ENCODE measurements at regions not wholly inside any gene's neighbourhood (a gene's known extent, or its start where the extent isn't known, plus 50 kb on each side); places are given as distances from the start of the nearest gene placed in this dataset.

DNA sequence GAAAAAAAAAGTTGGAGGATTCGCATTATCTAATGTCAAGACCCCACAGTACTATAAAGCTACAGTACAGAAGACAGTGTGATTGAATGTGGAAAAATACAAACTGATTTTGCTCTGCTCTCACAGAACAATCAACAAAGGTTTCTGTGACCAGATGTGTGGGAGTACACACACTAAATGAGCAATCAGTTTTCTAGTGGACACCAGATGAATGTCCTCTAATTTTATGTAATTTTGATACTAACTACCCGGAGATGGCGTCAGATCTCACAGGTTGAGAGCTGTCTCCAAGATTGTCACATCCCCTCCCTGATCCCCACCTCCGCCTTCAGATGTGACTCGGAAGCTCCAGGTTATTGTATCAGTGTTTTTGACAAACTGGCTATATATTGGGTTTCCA is 81.9 kb upstream of the HUWE1 start:
- Histone ChIP-seq H3K36me3 (ENCODE audit: control insufficient read depth in 2 of 2, extremely low read depth in 1 of 2, insufficient read depth in 2 of 2, low read length in 2 of 2) (no peaks in the 10 kb centered on the region), H3K9me3 (replicated peaks; ENCODE audit: control insufficient read depth, insufficient read depth, low read length) (no peaks in the 10 kb centered on the region), H3K4me1 (ENCODE audit: control insufficient read depth, extremely low read depth, insufficient read depth, low read length) (no peaks in the 10 kb centered on the region), H3K9ac (replicated peaks; ENCODE audit: extremely low read depth, insufficient read depth, low read length) (no peak overlapping the region), H3K27me3 (ENCODE audit: control insufficient read depth in 2 of 2, insufficient read depth in 2 of 2, low read length in 2 of 2) (no peaks in the 10 kb centered on the region), H4K20me1 (replicated peaks; ENCODE audit: control insufficient read depth, extremely low read depth, insufficient read depth, low read length) (no peaks in the 10 kb centered on the region), H3K9me1 (replicated peaks; ENCODE audit: control insufficient read depth, extremely low read depth, insufficient read depth, low read length) (no peaks in the 10 kb centered on the region), H2AFZ (ENCODE audit: low read depth, low read length) (no peak overlapping the region), H3K79me2 (ENCODE audit: control insufficient read depth, insufficient read depth, low read length) (no peaks in the 10 kb centered on the region), H3K4me3 (replicated peaks in 1 of 3; ENCODE audit: insufficient read depth in 1 of 3, low read depth in 1 of 3, low read length in 3 of 3) (no peak overlapping the region), H3K4me2 (ENCODE audit: insufficient read depth, low read length) (no peak overlapping the region), H3K27ac (ENCODE audit: insufficient read depth, low read depth, low read length) (no peak overlapping the region)
- FAIRE-seq (no peak), DNase-seq (ENCODE audit: low read depth, low spot score) (no peak)
- no TSS peak for BruUV-seq (replicated peaks)
- ChIA-PET CTCF (no interaction called here), POLR2A (no interaction called here)
- dilution Hi-C loops (cut with MboI; ENCODE audit: extremely low pct_ligation_motif_present, low sequenced_read_pairs) (no loop called here), intact Hi-C loops (cut with micrococcal nuclease) (no loop called here)
- TF ChIP-seq MYC (IDR thresholded peaks at IDR 0.05; ENCODE audit: low read depth, low read length) (no peak), EZH2 (IDR thresholded peaks at IDR 0.05; ENCODE audit: borderline replicate concordance, low read depth, low read length, severe bottlenecking) (no peak), JUN (IDR thresholded peaks at IDR 0.05; ENCODE audit: borderline replicate concordance, insufficient read depth, insufficient read length, low read depth) (no peak), GATA2 (IDR thresholded peaks at IDR 0.05; ENCODE audit: insufficient read depth, insufficient read length, low read depth, low read length) (no peak), POLR2AphosphoS5 (IDR thresholded peaks at IDR 0.05; ENCODE audit: insufficient read depth, low read depth, low read length) (no peak)
- TF ChIP-seq, protein P1, sequence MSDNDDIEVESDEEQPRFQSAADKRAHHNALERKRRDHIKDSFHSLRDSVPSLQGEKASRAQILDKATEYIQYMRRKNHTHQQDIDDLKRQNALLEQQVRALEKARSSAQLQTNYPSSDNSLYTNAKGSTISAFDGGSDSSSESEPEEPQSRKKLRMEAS (IDR thresholded peaks at IDR 0.05; ENCODE audit: insufficient read depth, insufficient read length): no peak
- TF ChIP-seq, protein P2, sequence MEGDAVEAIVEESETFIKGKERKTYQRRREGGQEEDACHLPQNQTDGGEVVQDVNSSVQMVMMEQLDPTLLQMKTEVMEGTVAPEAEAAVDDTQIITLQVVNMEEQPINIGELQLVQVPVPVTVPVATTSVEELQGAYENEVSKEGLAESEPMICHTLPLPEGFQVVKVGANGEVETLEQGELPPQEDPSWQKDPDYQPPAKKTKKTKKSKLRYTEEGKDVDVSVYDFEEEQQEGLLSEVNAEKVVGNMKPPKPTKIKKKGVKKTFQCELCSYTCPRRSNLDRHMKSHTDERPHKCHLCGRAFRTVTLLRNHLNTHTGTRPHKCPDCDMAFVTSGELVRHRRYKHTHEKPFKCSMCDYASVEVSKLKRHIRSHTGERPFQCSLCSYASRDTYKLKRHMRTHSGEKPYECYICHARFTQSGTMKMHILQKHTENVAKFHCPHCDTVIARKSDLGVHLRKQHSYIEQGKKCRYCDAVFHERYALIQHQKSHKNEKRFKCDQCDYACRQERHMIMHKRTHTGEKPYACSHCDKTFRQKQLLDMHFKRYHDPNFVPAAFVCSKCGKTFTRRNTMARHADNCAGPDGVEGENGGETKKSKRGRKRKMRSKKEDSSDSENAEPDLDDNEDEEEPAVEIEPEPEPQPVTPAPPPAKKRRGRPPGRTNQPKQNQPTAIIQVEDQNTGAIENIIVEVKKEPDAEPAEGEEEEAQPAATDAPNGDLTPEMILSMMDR (IDR thresholded peaks at IDR 0.05; ENCODE audit: extremely low read depth in 1 of 2, insufficient read depth in 1 of 2, low read depth in 1 of 2, low read length in 2 of 2): no peak

Measured in endothelial cell of umbilical vein (primary cell).